ENCODE measurements at regions not wholly inside any gene's neighbourhood (a gene's known extent, or its start where the extent isn't known, plus 50 kb on each side); places are given as distances from the start of the nearest gene placed in this dataset.

DNA sequence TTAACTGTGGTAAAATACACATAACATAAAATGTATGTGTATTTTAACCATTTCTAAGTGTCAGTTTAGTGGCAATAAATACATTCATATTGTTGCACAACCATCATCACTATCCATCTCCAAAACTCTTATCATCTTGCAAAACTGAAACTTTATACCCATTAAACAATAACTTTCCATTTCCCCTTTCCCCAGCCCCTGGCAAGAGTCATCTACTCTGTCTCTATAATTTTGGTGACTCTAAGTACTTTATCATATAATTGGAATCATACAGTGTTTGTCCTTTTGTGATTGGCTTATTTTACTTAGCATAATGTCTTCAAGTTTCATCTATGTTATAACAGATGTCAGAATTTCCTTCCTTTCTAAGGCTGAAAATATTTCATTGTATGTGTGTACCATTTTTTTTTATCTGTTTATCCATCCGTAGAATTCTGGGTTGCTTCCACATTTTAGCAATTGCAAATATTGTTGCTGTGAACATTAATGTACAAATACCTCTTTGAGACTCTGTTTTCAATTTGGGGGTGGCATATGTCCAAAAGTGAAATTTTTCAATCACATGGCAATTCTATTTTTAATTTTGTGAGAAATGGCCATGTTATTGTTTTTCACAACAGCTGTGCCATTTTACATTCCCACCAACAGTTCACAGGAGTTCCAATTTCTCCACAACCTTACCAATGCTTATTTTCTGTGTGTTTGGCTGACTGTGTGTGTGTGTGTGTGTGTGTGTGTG, 153.9 kb upstream of the GORAB start:
- TF ChIP-seq, protein P1, sequence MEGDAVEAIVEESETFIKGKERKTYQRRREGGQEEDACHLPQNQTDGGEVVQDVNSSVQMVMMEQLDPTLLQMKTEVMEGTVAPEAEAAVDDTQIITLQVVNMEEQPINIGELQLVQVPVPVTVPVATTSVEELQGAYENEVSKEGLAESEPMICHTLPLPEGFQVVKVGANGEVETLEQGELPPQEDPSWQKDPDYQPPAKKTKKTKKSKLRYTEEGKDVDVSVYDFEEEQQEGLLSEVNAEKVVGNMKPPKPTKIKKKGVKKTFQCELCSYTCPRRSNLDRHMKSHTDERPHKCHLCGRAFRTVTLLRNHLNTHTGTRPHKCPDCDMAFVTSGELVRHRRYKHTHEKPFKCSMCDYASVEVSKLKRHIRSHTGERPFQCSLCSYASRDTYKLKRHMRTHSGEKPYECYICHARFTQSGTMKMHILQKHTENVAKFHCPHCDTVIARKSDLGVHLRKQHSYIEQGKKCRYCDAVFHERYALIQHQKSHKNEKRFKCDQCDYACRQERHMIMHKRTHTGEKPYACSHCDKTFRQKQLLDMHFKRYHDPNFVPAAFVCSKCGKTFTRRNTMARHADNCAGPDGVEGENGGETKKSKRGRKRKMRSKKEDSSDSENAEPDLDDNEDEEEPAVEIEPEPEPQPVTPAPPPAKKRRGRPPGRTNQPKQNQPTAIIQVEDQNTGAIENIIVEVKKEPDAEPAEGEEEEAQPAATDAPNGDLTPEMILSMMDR (IDR thresholded peaks at IDR 0.05): no peak
- no peak for TF ChIP-seq POLR2A (IDR thresholded peaks at IDR 0.05)
- no peak for TF ChIP-seq EP300 (IDR thresholded peaks at IDR 0.05)
